ENCODE measurements at regions not wholly inside any gene's neighbourhood (a gene's known extent, or its start where the extent isn't known, plus 50 kb on each side); places are given as distances from the start of the nearest gene placed in this dataset.

- Histone ChIP-seq H3K36me3 (no peaks in the 10 kb centered on the region), H3K9me3 (no peaks in the 10 kb centered on the region), H3K4me1 (no peaks in the 10 kb centered on the region), H3K27ac (no peak overlapping the region), H3K4me3 (no peak overlapping the region), H3K27me3 (no peaks in the 10 kb centered on the region)
- DNase-seq (ENCODE audit: extremely low spot score in 2 of 2): no peak
- intact Hi-C loops (cut with DNase I): no loop called here
- no peak for TF ChIP-seq CTCF (IDR thresholded peaks at IDR 0.05)
- no peak for TF ChIP-seq POLR2AphosphoS5 (IDR thresholded peaks at IDR 0.05; ENCODE audit: insufficient read depth in 1 of 2, low read depth in 1 of 2)
- TF ChIP-seq POLR2A (IDR thresholded peaks at IDR 0.05): no peak
Measured at GRCh38 chr14:83798421-83798820, 1731.5 kb upstream of the FLRT2 start.

- no peak overlapping the region for H3K27ac ChIP-seq
- H3K4me1 ChIP-seq: no peaks in the 10 kb centered on the region
- H3K36me3 ChIP-seq: no peaks in the 10 kb centered on the region
- no peak overlapping the region for H3K4me3 ChIP-seq
- no peaks in the 10 kb centered on the region for H3K9me3 ChIP-seq
- intact Hi-C loops (cut with DNase I): no loop called here
- no peak for DNase-seq (ENCODE audit: extremely low spot score in 2 of 2)
- TF ChIP-seq POLR2AphosphoS5 (IDR thresholded peaks at IDR 0.05; ENCODE audit: insufficient read depth in 1 of 2, low read depth in 1 of 2) (no peak), CTCF (IDR thresholded peaks at IDR 0.05) (no peak), POLR2A (IDR thresholded peaks at IDR 0.05) (no peak)
- H3K27me3 ChIP-seq: no peaks in the 10 kb centered on the region
Measured at GRCh38 chr14:83799233-83799632, 1730.7 kb upstream of the FLRT2 start.

- H3K9me3 ChIP-seq: no peaks in the 10 kb centered on the region
- intact Hi-C loops (cut with DNase I): no loop called here
- no peak overlapping the region for H3K4me3 ChIP-seq
- TF ChIP-seq POLR2A (IDR thresholded peaks at IDR 0.05) (no peak), CTCF (IDR thresholded peaks at IDR 0.05) (no peak), POLR2AphosphoS5 (IDR thresholded peaks at IDR 0.05; ENCODE audit: insufficient read depth in 1 of 2, low read depth in 1 of 2) (no peak)
- DNase-seq (ENCODE audit: extremely low spot score in 2 of 2): no peak
- no peaks in the 10 kb centered on the region for H3K27me3 ChIP-seq
- no peaks in the 10 kb centered on the region for H3K36me3 ChIP-seq
- no peaks in the 10 kb centered on the region for H3K4me1 ChIP-seq
- no peak overlapping the region for H3K27ac ChIP-seq
Measured at GRCh38 chr14:83814896-83815295, 1715.0 kb upstream of the FLRT2 start.

- H3K4me3 ChIP-seq: no peak overlapping the region
- TF ChIP-seq POLR2A (IDR thresholded peaks at IDR 0.05): no peak
- TF ChIP-seq POLR2AphosphoS5 (IDR thresholded peaks at IDR 0.05; ENCODE audit: insufficient read depth in 1 of 2, low read depth in 1 of 2): no peak
- no peak for TF ChIP-seq CTCF (IDR thresholded peaks at IDR 0.05)
- intact Hi-C loops (cut with DNase I): no loop called here
- no peaks in the 10 kb centered on the region for H3K9me3 ChIP-seq
- no peaks in the 10 kb centered on the region for H3K4me1 ChIP-seq
- no peaks in the 10 kb centered on the region for H3K36me3 ChIP-seq
- no peak overlapping the region for H3K27ac ChIP-seq
- no peak for DNase-seq (ENCODE audit: extremely low spot score in 2 of 2)
- no peaks in the 10 kb centered on the region for H3K27me3 ChIP-seq
Measured at GRCh38 chr14:83816761-83817160, 1713.2 kb upstream of the FLRT2 start.

- intact Hi-C loops (cut with DNase I): no loop called here
- TF ChIP-seq CTCF (IDR thresholded peaks at IDR 0.05): no peak
- no peak for TF ChIP-seq POLR2A (IDR thresholded peaks at IDR 0.05)
- H3K4me3 ChIP-seq: no peak overlapping the region
- no peaks in the 10 kb centered on the region for H3K9me3 ChIP-seq
- H3K36me3 ChIP-seq: no peaks in the 10 kb centered on the region
- H3K4me1 ChIP-seq: no peaks in the 10 kb centered on the region
- H3K27ac ChIP-seq: no peak overlapping the region
- H3K27me3 ChIP-seq: no peaks in the 10 kb centered on the region
- no peak for DNase-seq (ENCODE audit: extremely low spot score in 2 of 2)
Measured at GRCh38 chr14:83825843-83826242, 1704.1 kb upstream of the FLRT2 start.

Measured in vagina (tissue), 2 donors.